Ecto neural progenitor cell (in vitro differentiated cells): ENCODE measurements at regions not wholly inside any gene's neighbourhood (a gene's known extent, or its start where the extent isn't known, plus 50 kb on each side); places are given as distances from the start of the nearest gene placed in this dataset.

Source experiments
- DNase-seq: peaks from one replicate; pipeline ENCODE4 v3.0.0-alpha.2; 2018; ENCODE audit warnings: low spot score

DNA sequence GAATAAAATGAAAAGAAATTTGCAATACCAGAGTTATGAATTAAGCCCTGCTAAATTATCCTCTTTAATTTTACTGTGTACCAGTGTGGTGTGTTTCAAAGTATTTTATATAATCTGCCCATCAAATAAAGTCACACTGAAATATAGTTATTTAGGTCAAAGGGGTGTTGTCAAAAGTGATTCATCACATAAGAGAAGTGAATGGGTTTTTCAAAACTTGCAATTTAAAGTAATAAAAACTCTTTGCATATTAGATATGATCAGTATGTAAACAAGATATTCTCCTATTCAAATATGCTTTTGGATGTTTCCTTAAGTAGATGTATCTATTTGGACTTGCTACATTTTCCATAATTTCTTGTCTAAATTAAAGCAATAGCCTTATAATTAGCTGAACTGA lies 1183.0 kb upstream of the CDH18 start:
- no peak for DNase-seq

DNA sequence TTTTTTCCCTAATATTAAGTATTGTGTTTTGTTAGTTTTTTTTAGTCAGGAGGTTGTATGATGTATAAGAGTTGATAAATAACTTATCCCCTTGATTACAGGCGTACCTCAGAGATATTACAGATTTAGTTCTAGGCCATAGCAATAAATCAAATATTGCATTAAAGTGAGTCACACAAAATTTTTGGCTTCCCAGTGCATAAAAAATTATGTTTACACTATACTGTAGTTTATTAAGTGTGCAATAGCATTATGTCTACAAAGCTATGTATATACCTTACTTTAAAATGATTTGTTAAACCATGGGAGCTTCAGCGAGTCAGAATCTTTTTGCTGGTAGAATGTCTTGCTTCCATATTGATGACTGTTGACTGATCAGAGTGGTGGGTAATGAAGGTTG lies 1180.6 kb upstream of the CDH18 start:
- DNase-seq = no peak

GRCh38 chr5:21165344-21165743 lies 1177.3 kb upstream of the CDH18 start:
- DNase-seq = no peak

- no peak for DNase-seq
Measured at GRCh38 chr5:21164425-21164824, 1176.4 kb upstream of the CDH18 start.

GRCh38 chr5:21159510-21160059 lies 1171.6 kb upstream of the CDH18 start:
- no peak for DNase-seq

DNA sequence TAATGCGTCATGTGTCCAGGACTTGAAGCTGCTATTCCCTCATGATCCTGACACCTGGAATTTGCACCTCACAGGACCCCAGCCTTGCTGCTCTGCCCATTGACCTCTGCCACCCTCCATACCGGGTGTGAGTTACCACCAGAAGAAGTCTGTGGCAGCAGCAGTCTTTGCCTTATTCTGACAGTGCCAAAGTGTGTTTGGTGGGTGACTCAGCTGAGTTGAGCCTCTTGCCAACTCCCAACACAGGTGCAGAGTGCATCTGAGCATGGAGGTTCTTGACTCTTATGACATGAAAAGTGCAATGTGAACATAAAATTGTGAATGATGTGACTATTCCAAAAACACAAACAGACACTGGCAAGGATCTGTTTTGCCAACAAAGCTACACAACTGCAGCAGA lies 1166.5 kb upstream of the CDH18 start:
- no peak for DNase-seq

- no peak for DNase-seq
Measured at GRCh38 chr5:21152611-21153010, 1164.6 kb upstream of the CDH18 start.

DNA sequence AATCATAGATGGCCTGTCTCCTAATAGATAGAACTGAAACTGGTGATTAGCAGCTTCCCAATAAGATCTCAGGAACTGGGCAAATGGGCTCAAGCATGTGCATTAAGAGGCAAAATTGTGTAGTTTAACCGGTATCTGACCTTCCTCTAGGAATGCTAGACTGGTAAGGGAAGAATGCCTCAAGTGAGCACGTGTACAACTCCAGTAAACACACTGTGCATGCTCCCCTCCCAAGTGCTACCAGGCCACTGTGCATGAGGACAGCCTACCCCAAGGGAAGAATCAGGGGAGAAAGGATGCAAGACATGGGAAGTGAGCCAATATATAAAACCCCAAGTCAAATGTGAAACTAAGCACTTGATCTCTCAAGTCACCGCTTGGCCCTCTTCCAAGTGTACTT lies 1157.4 kb upstream of the CDH18 start:
- DNase-seq = no peak

DNA sequence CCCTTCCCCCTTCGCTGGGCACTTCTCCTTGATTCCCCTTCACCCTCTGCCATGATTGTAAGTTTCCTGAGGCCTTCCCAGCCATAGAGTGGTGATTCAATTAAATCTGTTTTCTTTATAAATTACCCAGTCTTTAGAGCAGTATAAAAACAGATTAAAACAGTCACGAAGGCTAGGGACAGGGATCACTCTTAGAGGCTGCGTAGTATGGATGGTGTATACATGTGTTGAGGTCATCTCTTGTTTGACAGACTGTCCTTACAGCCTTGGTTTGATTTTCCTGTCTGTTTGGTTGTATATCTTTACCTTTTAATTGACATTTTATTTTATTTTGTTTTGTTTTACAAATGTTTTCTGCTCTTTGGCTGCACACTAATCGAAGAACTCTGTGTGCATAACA lies 1155.7 kb upstream of the CDH18 start:
- no peak for DNase-seq

DNA sequence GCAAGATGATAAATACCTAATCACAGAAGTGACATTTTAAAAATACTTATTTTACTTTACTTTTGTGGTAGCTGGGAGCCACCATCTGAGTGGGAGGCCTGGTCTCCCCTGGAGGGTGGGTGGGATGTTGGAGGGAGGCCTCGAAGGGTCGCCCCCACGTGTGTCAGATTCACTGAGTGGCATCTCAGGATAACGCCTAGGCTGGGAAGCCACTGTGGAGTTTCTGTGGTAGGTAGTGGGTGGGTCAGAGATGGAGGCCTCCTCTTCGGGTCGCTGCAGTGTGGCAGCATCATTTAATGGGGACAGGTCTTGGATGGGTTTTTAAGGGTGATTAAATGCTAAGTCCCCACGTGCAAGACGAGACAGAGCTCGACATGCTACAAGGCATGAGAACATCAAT lies 1154.8 kb upstream of the CDH18 start:
- no peak for DNase-seq

DNA sequence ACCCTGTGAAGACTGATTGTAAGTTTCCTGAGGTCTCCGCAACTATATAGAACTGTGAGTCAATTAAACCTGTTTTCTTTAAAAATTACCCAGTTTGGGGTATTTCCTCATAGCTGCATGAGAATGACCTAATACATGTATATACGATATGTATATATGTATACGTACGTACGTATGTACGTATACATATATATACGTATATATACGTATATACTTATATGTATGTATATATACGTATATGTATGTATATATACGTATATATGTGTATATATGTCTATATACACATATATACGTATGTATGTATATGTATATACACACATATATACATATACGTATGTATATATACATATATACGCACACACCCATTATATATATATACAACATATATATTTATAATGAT lies 1153.0 kb upstream of the CDH18 start:
- no peak for DNase-seq

DNA sequence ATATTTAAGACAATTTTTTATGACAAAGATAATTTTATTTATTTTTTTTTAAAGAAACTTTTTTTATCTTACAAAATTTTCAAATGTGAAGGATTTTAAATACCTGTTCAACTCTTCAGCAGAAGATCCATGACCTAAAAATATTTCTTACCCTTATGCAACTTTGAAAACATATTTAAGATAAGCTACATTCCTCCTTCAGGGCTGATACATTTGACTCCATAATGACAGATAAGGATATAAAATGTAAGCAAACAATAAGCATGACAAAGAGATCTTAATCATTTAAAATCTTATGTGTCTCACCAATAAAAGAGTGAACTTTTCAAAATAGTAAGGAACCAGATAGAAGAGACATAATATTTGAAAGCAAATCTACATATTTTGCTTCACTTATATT lies 1138.2 kb upstream of the CDH18 start:
- no peak for DNase-seq

DNA sequence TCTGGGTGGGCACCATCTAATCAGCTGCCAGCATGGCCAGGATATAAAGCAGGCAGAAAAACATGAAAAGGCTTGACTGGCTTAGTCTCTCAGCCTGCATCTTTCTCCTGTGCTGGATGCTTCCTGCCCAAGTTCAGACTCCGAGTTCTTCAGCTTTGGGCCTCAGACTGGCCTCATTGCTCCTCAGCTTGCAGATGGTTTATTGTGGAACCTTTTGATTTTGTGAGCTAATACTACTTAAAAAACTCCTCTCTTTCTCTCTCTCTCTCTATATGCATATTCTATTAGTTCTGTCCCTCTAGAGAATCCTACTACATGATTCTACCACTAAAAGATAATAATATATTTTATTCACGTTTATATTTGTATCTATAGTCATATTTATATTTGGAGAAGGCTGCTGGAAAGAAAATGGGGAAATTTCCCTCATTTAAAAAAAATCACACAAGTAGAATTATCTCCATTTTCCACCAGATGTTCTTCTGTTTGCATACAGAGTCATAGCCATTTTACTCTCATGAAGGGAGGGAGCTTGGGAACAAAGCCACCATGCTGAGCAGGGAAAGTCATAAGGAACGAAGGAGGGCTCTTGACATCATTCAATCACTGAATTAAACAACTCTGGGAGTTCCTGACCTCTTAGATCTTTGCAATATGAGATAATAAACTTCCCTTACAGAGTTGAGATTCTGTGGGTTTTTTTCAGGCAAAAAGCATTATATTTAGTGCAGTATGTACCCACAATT lies 1137.4 kb upstream of the CDH18 start:
- DNase-seq = no peak

DNA sequence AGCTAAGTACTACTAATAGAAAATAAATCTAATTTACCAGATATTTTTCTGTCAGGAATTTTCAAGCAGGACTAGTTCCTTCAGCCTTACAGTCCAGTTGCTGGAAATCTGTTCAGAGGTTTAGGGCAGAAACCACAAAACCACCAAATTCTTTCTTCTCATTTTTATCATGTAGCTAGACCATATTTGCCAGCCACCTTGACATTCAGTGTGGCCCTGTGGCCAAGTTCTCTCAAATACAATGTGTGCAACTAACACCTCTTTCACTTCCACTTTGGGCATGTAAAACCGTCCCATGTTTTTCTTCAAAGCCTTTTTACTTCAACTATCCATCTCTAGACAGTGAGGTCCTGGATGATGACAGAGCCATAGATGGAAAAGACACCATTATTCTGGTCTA lies 1133.2 kb upstream of the CDH18 start:
- DNase-seq = no peak

DNA sequence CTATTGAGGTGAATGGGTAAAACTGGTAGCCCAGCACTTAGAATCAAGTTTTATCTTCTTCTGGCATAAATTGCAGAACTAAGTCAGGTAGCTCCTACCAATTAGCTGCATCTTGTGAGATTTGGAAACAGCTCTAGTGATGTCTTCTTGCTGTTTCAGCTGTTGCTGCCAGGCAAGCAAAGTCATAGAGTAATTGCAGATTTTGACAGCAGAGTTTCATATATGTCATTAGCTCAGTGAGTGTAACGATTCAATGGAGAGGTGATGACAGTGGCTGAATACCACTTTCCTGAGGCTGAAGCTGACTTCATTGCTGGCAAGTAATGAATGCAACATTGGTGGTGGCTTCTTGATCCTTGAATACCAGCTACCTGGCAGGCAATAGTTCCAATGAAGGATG lies 1109.7 kb upstream of the CDH18 start:
- DNase-seq = no peak

DNA sequence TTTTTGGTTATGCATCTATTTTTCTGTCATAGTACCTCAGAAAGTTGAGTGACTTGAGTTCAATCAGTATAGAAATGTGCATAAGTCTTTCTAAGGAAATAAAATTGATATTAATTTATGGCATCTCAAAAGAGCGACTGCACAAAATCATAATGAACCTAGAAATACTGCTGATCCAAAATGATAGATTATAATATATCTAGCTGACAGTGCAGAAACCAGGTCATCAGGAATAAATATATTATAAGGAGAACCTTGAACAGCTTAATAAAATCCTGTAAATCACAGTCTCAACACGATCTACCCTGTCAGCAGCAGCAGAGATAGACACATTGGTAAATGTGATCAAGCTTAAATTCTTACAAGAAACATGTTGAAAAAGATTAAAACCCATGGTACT lies 1106.6 kb upstream of the CDH18 start:
- DNase-seq = no peak

GRCh38 chr5:21087766-21088165 lies 1099.8 kb upstream of the CDH18 start:
- no peak for DNase-seq

DNA sequence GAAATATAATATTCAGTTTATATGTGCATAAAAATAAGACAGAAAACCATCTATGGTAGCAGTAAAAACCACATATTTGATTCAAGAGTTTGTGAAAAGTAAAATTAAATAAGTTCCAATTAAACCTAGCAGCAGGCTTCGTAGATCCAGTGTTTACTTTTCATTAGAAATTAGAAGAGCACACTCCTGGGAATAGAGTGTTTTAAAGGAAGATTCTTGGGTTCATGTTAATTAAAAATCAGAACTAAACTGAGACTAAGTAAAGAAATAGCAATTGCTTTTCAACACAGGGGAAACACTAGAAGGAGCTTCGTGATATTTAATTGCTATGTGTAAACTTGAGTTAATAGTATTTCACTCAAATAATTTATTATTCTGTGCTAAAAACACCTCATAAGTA lies 1097.8 kb upstream of the CDH18 start:
- no peak for DNase-seq

DNA sequence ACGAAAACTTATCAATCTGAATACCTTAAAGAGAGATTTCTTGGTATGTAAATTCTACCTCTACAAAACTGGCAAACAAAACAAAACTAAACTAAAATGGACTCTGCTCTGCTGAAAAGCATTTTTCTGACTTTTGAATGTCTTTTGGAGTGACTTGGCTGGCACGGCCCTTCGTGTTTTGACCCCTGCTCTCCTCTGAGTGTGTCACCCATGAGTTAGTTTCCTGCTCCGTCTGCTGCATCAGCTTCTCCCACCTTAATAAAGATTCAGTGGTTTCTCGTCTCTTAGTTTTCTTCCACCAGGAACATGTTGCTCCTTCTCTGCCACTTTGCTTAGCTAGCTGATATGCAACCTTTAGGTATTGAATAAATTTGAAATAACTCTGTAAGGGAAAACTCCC lies 1084.0 kb upstream of the CDH18 start:
- DNase-seq = no peak

DNA sequence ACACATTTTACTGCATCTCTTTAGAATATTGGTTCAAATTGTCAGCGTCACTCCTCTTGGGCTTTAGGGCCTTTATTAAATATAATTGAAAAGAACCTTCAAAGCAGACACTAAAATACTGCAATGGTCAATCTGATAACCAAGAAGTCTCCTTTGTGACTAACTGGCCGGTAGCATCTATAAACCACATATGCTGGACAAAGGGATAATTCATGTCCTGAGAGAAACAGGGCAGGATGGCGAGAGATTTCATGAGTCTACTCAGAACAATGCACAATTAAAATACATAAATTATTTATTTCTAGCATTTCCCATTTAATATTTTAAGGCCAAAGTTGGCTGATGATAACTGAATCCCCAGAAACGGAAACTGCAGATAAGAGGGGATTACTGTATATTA lies 1083.4 kb upstream of the CDH18 start:
- no peak for DNase-seq

GRCh38 chr5:21070858-21071257 lies 1082.9 kb upstream of the CDH18 start:
- no peak for DNase-seq

DNA sequence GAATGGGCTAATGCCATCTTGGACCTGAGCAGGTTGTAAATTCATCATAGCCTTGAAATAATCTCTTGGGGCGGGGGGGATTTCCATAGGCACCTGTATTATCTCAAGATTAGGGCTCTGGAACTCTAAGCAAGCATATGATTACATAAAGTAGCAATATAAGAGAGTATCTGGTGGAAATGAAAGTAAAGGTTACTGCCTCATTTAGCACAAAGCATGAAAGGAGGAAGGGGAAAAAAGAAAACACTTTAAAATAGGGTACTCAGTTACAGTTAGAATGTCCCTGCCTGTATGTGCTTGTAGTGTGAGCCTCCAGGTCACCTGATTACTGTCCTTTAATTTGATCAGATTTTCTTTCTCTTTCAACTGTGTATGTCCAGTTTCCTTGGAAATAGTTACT lies 1079.7 kb upstream of the CDH18 start:
- no peak for DNase-seq

- DNase-seq = no peak
Measured at GRCh38 chr5:21063146-21063545, 1075.1 kb upstream of the CDH18 start.

- no peak for DNase-seq
Measured at GRCh38 chr5:21058289-21058688, 1070.3 kb upstream of the CDH18 start.
